ENCODE measurements at regions not wholly inside any gene's neighbourhood (a gene's known extent, or its start where the extent isn't known, plus 50 kb on each side); places are given as distances from the start of the nearest gene placed in this dataset.

- DNase-seq (ENCODE audit: low read depth): no peak
- TF ChIP-seq CTCF (IDR thresholded peaks at IDR 0.05; ENCODE audit: insufficient read depth, low read depth, low read length, missing control alignments): no peak
- no peak overlapping the region for H3K4me3 ChIP-seq (ENCODE audit: low read length)
Observed at GRCh38 chr7:25517906-25518305, 289.6 kb upstream of the NPVF start.

GRCh38 chr7:25520017-25520416 lies 291.7 kb upstream of the NPVF start:
- H3K4me3 ChIP-seq (ENCODE audit: low read length): no peak overlapping the region
- no peak for DNase-seq (ENCODE audit: low read depth)
- no peak for TF ChIP-seq CTCF (IDR thresholded peaks at IDR 0.05; ENCODE audit: insufficient read depth, low read depth, low read length, missing control alignments)

- no peak for TF ChIP-seq CTCF (IDR thresholded peaks at IDR 0.05; ENCODE audit: insufficient read depth, low read depth, low read length, missing control alignments)
- no peak for DNase-seq (ENCODE audit: low read depth)
- no peak overlapping the region for H3K4me3 ChIP-seq (ENCODE audit: low read length)
Observed at GRCh38 chr7:25520516-25520915, 292.2 kb upstream of the NPVF start.

GRCh38 chr7:25521236-25521635 lies 292.9 kb upstream of the NPVF start:
- no peak for TF ChIP-seq CTCF (IDR thresholded peaks at IDR 0.05; ENCODE audit: insufficient read depth, low read depth, low read length, missing control alignments)
- H3K4me3 ChIP-seq (ENCODE audit: low read length): no peak overlapping the region
- peak; percentile 1 for DNase-seq (ENCODE audit: low read depth)

- no peak for TF ChIP-seq CTCF (IDR thresholded peaks at IDR 0.05; ENCODE audit: insufficient read depth, low read depth, low read length, missing control alignments)
- H3K4me3 ChIP-seq (ENCODE audit: low read length): no peak overlapping the region
- no peak for DNase-seq (ENCODE audit: low read depth)
Observed at GRCh38 chr7:25522727-25523126, 294.4 kb upstream of the NPVF start.

GRCh38 chr7:25527665-25528170 lies 299.4 kb upstream of the NPVF start:
- DNase-seq (ENCODE audit: low read depth): no peak
- TF ChIP-seq CTCF (IDR thresholded peaks at IDR 0.05; ENCODE audit: insufficient read depth, low read depth, low read length, missing control alignments): no peak
- H3K4me3 ChIP-seq (ENCODE audit: low read length): no peak overlapping the region

- H3K4me3 ChIP-seq (ENCODE audit: low read length): no peak overlapping the region
- DNase-seq (ENCODE audit: low read depth): no peak
- TF ChIP-seq CTCF (IDR thresholded peaks at IDR 0.05; ENCODE audit: insufficient read depth, low read depth, low read length, missing control alignments): no peak
Observed at GRCh38 chr7:25529320-25529719, 301.0 kb upstream of the NPVF start.
